ENCODE measurements at regions not wholly inside any gene's neighbourhood (a gene's known extent, or its start where the extent isn't known, plus 50 kb on each side); places are given as distances from the start of the nearest gene placed in this dataset.
A peak's percentile ranks its signal among the peaks of the same experiment; 100 is the strongest.

DNA sequence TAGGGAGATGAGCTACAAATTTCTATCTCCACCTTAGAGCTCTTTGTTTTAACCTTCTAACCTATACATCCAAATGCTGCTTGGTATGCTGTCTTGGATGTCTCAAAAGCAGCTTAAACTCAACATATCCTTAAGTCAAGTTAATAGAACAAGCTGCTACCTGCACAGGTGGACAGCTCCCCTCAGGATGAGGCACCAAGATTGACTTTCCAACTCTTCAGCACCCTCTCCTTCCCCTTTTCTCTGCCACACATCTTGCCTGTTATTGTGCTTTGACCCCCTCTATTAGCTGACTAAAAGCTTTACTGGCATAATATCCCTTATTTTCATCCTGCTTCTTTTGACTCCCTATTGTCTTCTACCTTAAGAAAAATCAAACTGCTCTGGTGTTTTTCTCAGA, 448.1 kb upstream of the MEX3C start:
- H3K27me3 ChIP-seq (ENCODE audit: insufficient read depth, low read length, poor library complexity, severe bottlenecking): no peaks in the 10 kb centered on the region
- H3K4me1 Mint-ChIP-seq: no peaks in the 10 kb centered on the region
- no peak overlapping the region for H3K27ac ChIP-seq (ENCODE audit: low read depth, low read length)
- DNase-seq: no peak
- no peaks in the 10 kb centered on the region for H3K27me3 Mint-ChIP-seq
- peaks cover 0 to 2% (median 0%) of the 10 kb centered on the region in 5 donors for H3K9me3 Mint-ChIP-seq
- no peaks in the 10 kb centered on the region for H3K36me3 ChIP-seq (ENCODE audit: insufficient read depth, low read length)
- no peak overlapping the region for H3K4me3 ChIP-seq (ENCODE audit: low read length)
- CTCF ChIA-PET: no interaction called here
- H3K9me3 ChIP-seq (ENCODE audit: low read length): no peaks in the 10 kb centered on the region
- H3K4me3 Mint-ChIP-seq: no peak overlapping the region
- H3K4me1 ChIP-seq (ENCODE audit: insufficient read depth, low read length): no peaks in the 10 kb centered on the region
- no peaks in the 10 kb centered on the region for H3K36me3 Mint-ChIP-seq
- POLR2A ChIA-PET: no interaction called here
- H3K27ac Mint-ChIP-seq: no peak overlapping the region

GRCh38 chr18:51647346-51647745, 449.9 kb upstream of the MEX3C start:
- POLR2A ChIA-PET: no interaction called here

GRCh38 chr18:51647942-51648341, 450.5 kb upstream of the MEX3C start:
- H3K27me3 Mint-ChIP-seq: peaks cover 0 to 3% of the 10 kb centered on the region in 2 donors
- POLR2A ChIA-PET: no interaction called here
- Histone ChIP-seq H3K36me3 (ENCODE audit: insufficient read depth, low read length) (no peaks in the 10 kb centered on the region), H3K27ac (ENCODE audit: low read depth, low read length) (no peak overlapping the region), H3K4me1 (ENCODE audit: insufficient read depth, low read length) (no peaks in the 10 kb centered on the region), H3K27me3 (ENCODE audit: insufficient read depth, low read length, poor library complexity, severe bottlenecking) (no peaks in the 10 kb centered on the region), H3K4me3 (ENCODE audit: low read length) (no peak overlapping the region), H3K9me3 (ENCODE audit: low read length) (no peaks in the 10 kb centered on the region)
- no peak overlapping the region for H3K4me3 Mint-ChIP-seq
- CTCF ChIA-PET: no interaction called here
- no peaks in the 10 kb centered on the region for H3K36me3 Mint-ChIP-seq
- no peak for DNase-seq
- peaks cover 0 to 2% (median 0%) of the 10 kb centered on the region in 5 donors for H3K9me3 Mint-ChIP-seq
- H3K4me1 Mint-ChIP-seq: no peaks in the 10 kb centered on the region
- H3K27ac Mint-ChIP-seq: no peak overlapping the region

More at GRCh38 chr18:51647346-51647745, 449.9 kb upstream of the MEX3C start:
- H3K27ac Mint-ChIP-seq: no peak overlapping the region
- no peak overlapping the region for H3K4me3 Mint-ChIP-seq
- Histone ChIP-seq H3K4me1 (ENCODE audit: insufficient read depth, low read length) (no peaks in the 10 kb centered on the region), H3K36me3 (ENCODE audit: insufficient read depth, low read length) (no peaks in the 10 kb centered on the region), H3K9me3 (ENCODE audit: low read length) (no peaks in the 10 kb centered on the region), H3K27me3 (ENCODE audit: insufficient read depth, low read length, poor library complexity, severe bottlenecking) (no peaks in the 10 kb centered on the region), H3K27ac (ENCODE audit: low read depth, low read length) (no peak overlapping the region), H3K4me3 (ENCODE audit: low read length) (no peak overlapping the region)
- DNase-seq: no peak
- H3K36me3 Mint-ChIP-seq: no peaks in the 10 kb centered on the region
- H3K9me3 Mint-ChIP-seq: peaks cover 0 to 2% (median 0%) of the 10 kb centered on the region in 5 donors
- CTCF ChIA-PET: no interaction called here
- H3K27me3 Mint-ChIP-seq: peaks cover 0 to 3% of the 10 kb centered on the region in 2 donors
- no peaks in the 10 kb centered on the region for H3K4me1 Mint-ChIP-seq

- peaks cover 0 to 2% (median 0%) of the 10 kb centered on the region in 5 donors for H3K9me3 Mint-ChIP-seq
- no peak overlapping the region for H3K4me3 Mint-ChIP-seq
- H3K36me3 Mint-ChIP-seq: no peaks in the 10 kb centered on the region
- ChIA-PET POLR2A (no interaction called here), CTCF (no interaction called here)
- no peak overlapping the region for H3K27ac Mint-ChIP-seq
- no peaks in the 10 kb centered on the region for H3K36me3 ChIP-seq (ENCODE audit: insufficient read depth, low read length)
- H3K4me3 ChIP-seq (ENCODE audit: low read length): no peak overlapping the region
- no peak overlapping the region for H3K27ac ChIP-seq (ENCODE audit: low read depth, low read length)
- no peaks in the 10 kb centered on the region for H3K27me3 ChIP-seq (ENCODE audit: insufficient read depth, low read length, poor library complexity, severe bottlenecking)
- no peak for DNase-seq
- no peaks in the 10 kb centered on the region for H3K4me1 Mint-ChIP-seq
- H3K27me3 Mint-ChIP-seq: peaks cover 0 to 8% of the 10 kb centered on the region in 2 donors
- H3K9me3 ChIP-seq (ENCODE audit: low read length): no peaks in the 10 kb centered on the region
- no peaks in the 10 kb centered on the region for H3K4me1 ChIP-seq (ENCODE audit: insufficient read depth, low read length)
Measured at GRCh38 chr18:51649796-51650195, 452.3 kb upstream of the MEX3C start.

- ChIA-PET CTCF (no interaction called here), POLR2A (no interaction called here)
- H3K9me3 Mint-ChIP-seq: peaks cover 0 to 2% (median 0%) of the 10 kb centered on the region in 5 donors
Measured at GRCh38 chr18:51651761-51652160, 454.3 kb upstream of the MEX3C start.

DNA sequence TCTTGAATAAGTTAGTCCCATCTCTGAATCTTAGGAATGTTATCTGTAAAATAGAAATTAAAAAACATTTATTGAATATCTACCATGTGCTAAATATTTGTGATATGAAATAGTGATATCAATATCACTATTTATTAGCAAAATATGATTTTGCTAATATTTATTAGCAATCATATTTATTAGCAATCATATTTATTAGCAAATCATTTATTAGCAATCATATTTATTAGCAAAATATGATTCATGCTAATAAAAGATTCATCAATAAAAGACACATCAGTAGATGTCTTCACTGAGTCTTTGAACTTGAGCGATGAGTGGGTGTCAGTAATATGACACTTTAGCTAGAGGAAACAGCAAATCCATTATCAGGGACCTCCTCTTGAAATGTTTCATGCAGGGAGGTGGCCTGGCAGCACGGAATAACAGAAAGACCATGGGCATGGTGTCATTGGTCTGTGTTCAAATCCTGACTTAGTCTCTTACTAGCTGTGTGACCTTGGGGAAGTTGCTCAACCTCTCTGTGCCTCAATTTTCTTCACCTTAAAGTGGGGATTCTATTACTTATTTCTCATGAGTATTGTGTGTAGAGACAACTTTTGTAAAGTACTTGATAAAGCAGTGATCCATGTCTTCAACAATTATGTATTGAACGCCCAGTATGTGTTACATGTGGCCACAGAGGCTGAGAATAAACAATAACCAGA, 456.2 kb upstream of the MEX3C start:
- H3K4me1 Mint-ChIP-seq: no peaks in the 10 kb centered on the region
- no peaks in the 10 kb centered on the region for H3K36me3 Mint-ChIP-seq
- no peak overlapping the region for H3K27ac ChIP-seq (ENCODE audit: low read depth, low read length)
- no peak for DNase-seq
- ChIA-PET CTCF (no interaction called here), POLR2A (no interaction called here)
- H3K27me3 ChIP-seq (ENCODE audit: insufficient read depth, low read length, poor library complexity, severe bottlenecking): no peaks in the 10 kb centered on the region
- H3K4me3 Mint-ChIP-seq: no peak overlapping the region
- peaks cover 4 to 8% of the 10 kb centered on the region in 2 donors for H3K27me3 Mint-ChIP-seq
- no peak overlapping the region for H3K4me3 ChIP-seq (ENCODE audit: low read length)
- no peaks in the 10 kb centered on the region for H3K9me3 ChIP-seq (ENCODE audit: low read length)
- H3K36me3 ChIP-seq (ENCODE audit: insufficient read depth, low read length): no peaks in the 10 kb centered on the region
- H3K4me1 ChIP-seq (ENCODE audit: insufficient read depth, low read length): no peaks in the 10 kb centered on the region
- H3K27ac Mint-ChIP-seq: no peak overlapping the region
- peaks cover 0 to 2% (median 0%) of the 10 kb centered on the region in 5 donors for H3K9me3 Mint-ChIP-seq

More at GRCh38 chr18:51651761-51652160, 454.3 kb upstream of the MEX3C start:
- Mint-ChIP-seq H3K27ac (peak overlapping the region in 1 of 8 donors; percentile 40), H3K36me3 (no peaks in the 10 kb centered on the region), H3K4me1 (no peaks in the 10 kb centered on the region), H3K27me3 (peaks cover 4 to 8% of the 10 kb centered on the region in 2 donors), H3K4me3 (no peak overlapping the region)
- Histone ChIP-seq H3K27me3 (ENCODE audit: insufficient read depth, low read length, poor library complexity, severe bottlenecking) (no peaks in the 10 kb centered on the region), H3K9me3 (ENCODE audit: low read length) (no peaks in the 10 kb centered on the region), H3K4me1 (ENCODE audit: insufficient read depth, low read length) (no peaks in the 10 kb centered on the region), H3K4me3 (ENCODE audit: low read length) (no peak overlapping the region), H3K27ac (ENCODE audit: low read depth, low read length) (no peak overlapping the region), H3K36me3 (ENCODE audit: insufficient read depth, low read length) (no peaks in the 10 kb centered on the region)
- DNase-seq: no peak

GRCh38 chr18:51654488-51655326, 457.2 kb upstream of the MEX3C start:
- ChIA-PET POLR2A (no interaction called here), CTCF (no interaction called here)
- Mint-ChIP-seq H3K27ac (no peak overlapping the region), H3K27me3 (peaks cover 4 to 8% of the 10 kb centered on the region in 2 donors), H3K9me3 (peaks cover 0 to 2% (median 0%) of the 10 kb centered on the region in 5 donors), H3K4me1 (no peaks in the 10 kb centered on the region), H3K4me3 (no peak overlapping the region), H3K36me3 (no peaks in the 10 kb centered on the region)
- DNase-seq: no peak
- Histone ChIP-seq H3K27me3 (ENCODE audit: insufficient read depth, low read length, poor library complexity, severe bottlenecking) (no peaks in the 10 kb centered on the region), H3K4me3 (ENCODE audit: low read length) (no peak overlapping the region), H3K36me3 (ENCODE audit: insufficient read depth, low read length) (no peaks in the 10 kb centered on the region), H3K27ac (ENCODE audit: low read depth, low read length) (no peak overlapping the region), H3K4me1 (ENCODE audit: insufficient read depth, low read length) (no peaks in the 10 kb centered on the region), H3K9me3 (ENCODE audit: low read length) (no peaks in the 10 kb centered on the region)

GRCh38 chr18:51655327-51655698, 457.8 kb upstream of the MEX3C start:
- Mint-ChIP-seq H3K36me3 (no peaks in the 10 kb centered on the region), H3K27ac (no peak overlapping the region), H3K4me3 (no peak overlapping the region), H3K27me3 (peaks cover 4 to 8% of the 10 kb centered on the region in 2 donors), H3K4me1 (no peaks in the 10 kb centered on the region), H3K9me3 (peaks cover 0 to 2% (median 0%) of the 10 kb centered on the region in 5 donors)
- no peaks in the 10 kb centered on the region for H3K27me3 ChIP-seq (ENCODE audit: insufficient read depth, low read length, poor library complexity, severe bottlenecking)
- CTCF ChIA-PET: no interaction called here
- DNase-seq: no peak
- POLR2A ChIA-PET: no interaction called here
- H3K4me1 ChIP-seq (ENCODE audit: insufficient read depth, low read length): no peaks in the 10 kb centered on the region
- H3K27ac ChIP-seq (ENCODE audit: low read depth, low read length): no peak overlapping the region
- H3K4me3 ChIP-seq (ENCODE audit: low read length): no peak overlapping the region
- no peaks in the 10 kb centered on the region for H3K36me3 ChIP-seq (ENCODE audit: insufficient read depth, low read length)
- H3K9me3 ChIP-seq (ENCODE audit: low read length): no peaks in the 10 kb centered on the region
